PFSK-1 (cell line): ENCODE measurements at regions not wholly inside any gene's neighbourhood (a gene's known extent, or its start where the extent isn't known, plus 50 kb on each side); places are given as distances from the start of the nearest gene placed in this dataset.

Source experiments
- POLR2AphosphoS5 ChIP-seq: IDR thresholded peaks from 2 replicates; pipeline ENCODE4 v1.6.1; 2012; ENCODE audit warnings: low read depth, mild to moderate bottlenecking, control low read depth, low read length, moderate library complexity
- SIN3A ChIP-seq: IDR thresholded peaks from 2 replicates; pipeline ENCODE4 v1.6.1; 2012; ENCODE audit warnings: mild to moderate bottlenecking, low read length, moderate library complexity, borderline replicate concordance; ENCODE audit not compliant: insufficient read depth
- TAF1 ChIP-seq: IDR thresholded peaks from 2 replicates; pipeline ENCODE4 v1.6.1; 2012; ENCODE audit warnings: low read length, control low read depth, borderline replicate concordance; ENCODE audit not compliant: insufficient read depth

- TF ChIP-seq SIN3A (no peak), POLR2AphosphoS5 (no peak), TAF1 (no peak)
Observed at GRCh38 chr7:156000601-156001396, 188.5 kb upstream of the SHH start.
